Sigmoid colon (tissue), 4 donors: ENCODE measurements at regions not wholly inside any gene's neighbourhood (a gene's known extent, or its start where the extent isn't known, plus 50 kb on each side); places are given as distances from the start of the nearest gene placed in this dataset.

Experiments
- EP300 ChIP-seq, 4 donors: sonication (generic); formaldehyde crosslinking; IDR thresholded peaks; one replicate each; pipeline ENCODE4 v1.6.1; 2017; ENCODE audit warnings: antibody characterized with exemption in 4 of 4
- POLR2A ChIP-seq, 2 donors: fragments of 450-650 bp; IDR thresholded peaks; one replicate each; pipeline ENCODE4 v1.6.1; 2016; ENCODE audit warnings: antibody characterized with exemption in 2 of 2, mild to moderate bottlenecking in 2 of 2, moderate library complexity in 2 of 2
- POLR2AphosphoS5 ChIP-seq, 4 donors: sonication (generic); formaldehyde crosslinking; IDR thresholded peaks; one replicate each; pipeline ENCODE4 v1.6.1; 2017; ENCODE audit warnings: antibody characterized with exemption in 4 of 4
- TF ChIP-seq, protein P1 (sequence below), 4 experiments: fragments of 450-650 bp in 3 of 4; fragments of 200-600 bp in 1 of 4; IDR thresholded peaks; one replicate each; pipeline ENCODE4 v1.5.1; 2016 to 2019; ENCODE audit warnings: antibody characterized with exemption in 4 of 4, mild to moderate bottlenecking in 3 of 4, moderate library complexity in 2 of 4

DNA sequence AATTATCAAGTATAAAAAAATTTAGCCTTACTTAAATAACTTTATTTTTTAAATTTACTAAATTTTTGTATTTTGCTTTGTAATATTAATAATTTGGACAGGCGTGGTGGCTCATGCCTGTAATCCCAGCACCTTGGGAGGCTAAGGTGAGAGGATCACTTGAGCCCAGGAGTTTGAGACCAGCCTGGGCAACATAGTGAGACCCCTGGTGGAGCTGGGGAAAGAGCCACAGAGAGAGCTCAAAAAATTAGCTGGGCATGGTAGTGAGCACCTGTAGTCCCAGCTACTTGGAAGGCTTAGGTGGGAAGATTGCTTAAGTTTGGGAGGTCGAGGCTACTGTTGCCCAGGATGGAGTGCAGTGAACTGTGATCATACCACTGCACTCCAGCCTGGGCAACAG is 143.5 kb downstream of the B3GNT2 start:
- TF ChIP-seq, protein P1, sequence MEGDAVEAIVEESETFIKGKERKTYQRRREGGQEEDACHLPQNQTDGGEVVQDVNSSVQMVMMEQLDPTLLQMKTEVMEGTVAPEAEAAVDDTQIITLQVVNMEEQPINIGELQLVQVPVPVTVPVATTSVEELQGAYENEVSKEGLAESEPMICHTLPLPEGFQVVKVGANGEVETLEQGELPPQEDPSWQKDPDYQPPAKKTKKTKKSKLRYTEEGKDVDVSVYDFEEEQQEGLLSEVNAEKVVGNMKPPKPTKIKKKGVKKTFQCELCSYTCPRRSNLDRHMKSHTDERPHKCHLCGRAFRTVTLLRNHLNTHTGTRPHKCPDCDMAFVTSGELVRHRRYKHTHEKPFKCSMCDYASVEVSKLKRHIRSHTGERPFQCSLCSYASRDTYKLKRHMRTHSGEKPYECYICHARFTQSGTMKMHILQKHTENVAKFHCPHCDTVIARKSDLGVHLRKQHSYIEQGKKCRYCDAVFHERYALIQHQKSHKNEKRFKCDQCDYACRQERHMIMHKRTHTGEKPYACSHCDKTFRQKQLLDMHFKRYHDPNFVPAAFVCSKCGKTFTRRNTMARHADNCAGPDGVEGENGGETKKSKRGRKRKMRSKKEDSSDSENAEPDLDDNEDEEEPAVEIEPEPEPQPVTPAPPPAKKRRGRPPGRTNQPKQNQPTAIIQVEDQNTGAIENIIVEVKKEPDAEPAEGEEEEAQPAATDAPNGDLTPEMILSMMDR (IDR thresholded peaks at IDR 0.05): no peak
- no peak for TF ChIP-seq POLR2AphosphoS5 (IDR thresholded peaks at IDR 0.05)
- TF ChIP-seq POLR2A (IDR thresholded peaks at IDR 0.05): no peak
- no peak for TF ChIP-seq EP300 (IDR thresholded peaks at IDR 0.05)
